GM13977 (cell line): ENCODE measurements at regions not wholly inside any gene's neighbourhood (a gene's known extent, or its start where the extent isn't known, plus 50 kb on each side); places are given as distances from the start of the nearest gene placed in this dataset.
"Not testable (repeated sequence)": the region's sequence is repeated elsewhere in the genome, so short reads cannot be mapped to it uniquely, and the experiment has no call there.

Experiments used
- DNase-seq: peaks from one replicate; pipeline ENCODE4 v3.0.0; 2012; ENCODE audit warnings: low spot score
- CTCF ChIP-seq: IDR thresholded peaks from 2 replicates; pipeline ENCODE4 v1.5.1; 2012; ENCODE audit warnings: mild to moderate bottlenecking, control low read depth; ENCODE audit not compliant: insufficient read depth; ENCODE audit errors: extremely low read depth, missing control alignments
- in situ Hi-C: fragments of 300-500 bp; cut with MboI; formaldehyde crosslinking; loops from one replicate; pipeline ENCODE4 v1.12.0; 2022; ENCODE audit warnings: low sequenced_read_pairs, low pct_unique_long_range_greater_than_20kb, mixed read lengths, inconsistent platforms; ENCODE audit not compliant: unreplicated experiment

DNA sequence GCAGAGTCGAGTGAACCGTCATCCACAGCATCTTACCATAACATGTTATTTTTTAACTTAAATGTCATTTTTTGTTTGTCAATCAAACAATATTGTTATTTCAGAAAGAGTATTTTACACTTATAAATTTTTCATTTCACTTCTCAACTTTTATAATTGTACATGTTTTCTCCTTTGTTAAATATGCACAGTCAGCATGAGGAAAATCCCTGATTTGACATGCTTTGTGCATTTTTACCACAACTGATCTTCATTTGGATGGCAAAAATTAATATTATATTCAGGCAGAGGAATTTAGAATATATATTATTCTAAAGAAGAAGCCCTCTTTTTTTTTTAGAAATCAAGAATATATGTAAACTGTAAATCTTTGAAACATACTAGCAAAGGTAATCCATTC lies 958.0 kb upstream of the PCDH7 start:
- DNase-seq = no peak
- TF ChIP-seq CTCF = no peak
- in situ Hi-C loops = no loop called here

GRCh38 chr4:29770627-29771026 lies 949.5 kb upstream of the PCDH7 start:
- DNase-seq = no peak
- in situ Hi-C loops = no loop called here
- no peak for TF ChIP-seq CTCF

- DNase-seq, in situ Hi-C loops: not testable (repeated sequence)
These were observed 932.0 kb upstream of the PCDH7 start for GRCh38 chr4:29788123-29788522.

GRCh38 chr4:29805245-29805644 lies 914.9 kb upstream of the PCDH7 start:
- in situ Hi-C loops = no loop called here
- TF ChIP-seq CTCF = no peak
- no peak for DNase-seq

DNA sequence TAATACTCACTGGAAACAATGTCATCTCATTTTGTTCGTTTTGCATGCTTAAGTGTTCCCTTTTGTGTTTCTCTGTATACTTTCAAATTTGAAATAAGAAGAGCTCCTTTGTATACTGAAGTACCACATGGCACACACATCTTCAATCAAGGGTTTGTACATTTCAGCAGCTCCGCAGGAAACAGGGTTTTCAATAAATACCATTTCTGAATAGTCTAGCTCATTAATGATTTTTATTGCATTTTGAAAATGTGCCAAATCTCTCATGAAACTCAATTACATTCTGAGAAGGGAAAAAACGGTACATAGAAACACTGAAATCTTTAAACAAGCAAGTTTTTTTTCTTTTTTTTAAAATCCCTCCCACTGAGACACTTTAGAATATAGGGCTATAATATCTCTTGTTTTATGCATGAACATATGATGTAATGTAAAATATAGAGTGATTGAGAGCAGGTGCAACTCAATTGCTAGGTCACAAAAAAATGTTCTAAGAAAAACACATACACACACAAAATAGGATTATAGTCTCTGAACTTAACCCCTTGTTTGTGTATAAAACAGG lies 914.2 kb upstream of the PCDH7 start:
- TF ChIP-seq CTCF = no peak
- no peak for DNase-seq
- in situ Hi-C loops = no loop called here

DNA sequence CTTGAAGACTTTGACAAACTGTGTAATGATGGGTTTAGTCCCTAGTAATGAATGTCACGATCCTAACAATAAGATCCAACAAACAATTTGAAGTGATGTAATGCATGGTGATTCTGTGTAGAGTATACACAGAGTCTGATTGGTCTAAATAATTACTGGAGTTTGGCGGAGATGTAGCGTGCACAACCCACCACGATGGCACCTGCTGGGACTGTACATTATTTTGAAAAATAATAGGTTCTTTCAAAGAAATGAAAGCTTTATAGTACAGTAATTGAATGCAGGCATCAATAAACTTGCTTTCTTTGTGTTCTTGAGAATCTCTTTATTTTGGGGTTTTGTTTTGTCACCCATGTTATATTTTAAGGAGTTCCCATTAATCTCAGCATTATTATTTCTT lies 902.2 kb upstream of the PCDH7 start:
- in situ Hi-C loops = no loop called here
- TF ChIP-seq CTCF = no peak
- DNase-seq = no peak

DNA sequence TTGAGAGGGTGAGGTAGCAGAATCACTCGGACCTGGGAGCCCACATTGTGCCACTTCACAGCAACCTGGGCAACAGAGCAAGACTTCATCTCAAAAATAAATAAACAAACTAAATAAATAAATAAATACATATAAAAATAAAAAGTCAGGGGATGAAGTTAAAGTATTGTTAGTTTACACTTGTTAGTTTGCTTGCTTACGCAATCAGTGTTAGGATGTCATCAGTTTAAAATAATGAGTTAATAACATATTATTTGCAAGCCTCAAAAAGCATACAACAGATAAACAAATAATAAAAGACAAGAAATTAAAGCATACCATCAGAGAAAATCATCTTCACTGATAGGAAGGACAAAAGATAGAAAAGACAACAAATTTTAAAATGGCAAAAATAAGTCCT lies 891.1 kb upstream of the PCDH7 start:
- TF ChIP-seq CTCF = no peak
- in situ Hi-C loops = no loop called here

More for the DNA sequence above, 891.1 kb upstream of the PCDH7 start:
- no peak for DNase-seq
